GM18511 (cell line): ENCODE measurements at regions not wholly inside any gene's neighbourhood (a gene's known extent, or its start where the extent isn't known, plus 50 kb on each side); places are given as distances from the start of the nearest gene placed in this dataset.

Experiments used
- ATAC-seq: cut with Tn5 transposase; IDR thresholded peaks from one replicate; pipeline ENCODE4 v1.9.1; 2021; ENCODE audit warnings: mild to moderate bottlenecking, moderate library complexity; ENCODE audit not compliant: unreplicated experiment

DNA sequence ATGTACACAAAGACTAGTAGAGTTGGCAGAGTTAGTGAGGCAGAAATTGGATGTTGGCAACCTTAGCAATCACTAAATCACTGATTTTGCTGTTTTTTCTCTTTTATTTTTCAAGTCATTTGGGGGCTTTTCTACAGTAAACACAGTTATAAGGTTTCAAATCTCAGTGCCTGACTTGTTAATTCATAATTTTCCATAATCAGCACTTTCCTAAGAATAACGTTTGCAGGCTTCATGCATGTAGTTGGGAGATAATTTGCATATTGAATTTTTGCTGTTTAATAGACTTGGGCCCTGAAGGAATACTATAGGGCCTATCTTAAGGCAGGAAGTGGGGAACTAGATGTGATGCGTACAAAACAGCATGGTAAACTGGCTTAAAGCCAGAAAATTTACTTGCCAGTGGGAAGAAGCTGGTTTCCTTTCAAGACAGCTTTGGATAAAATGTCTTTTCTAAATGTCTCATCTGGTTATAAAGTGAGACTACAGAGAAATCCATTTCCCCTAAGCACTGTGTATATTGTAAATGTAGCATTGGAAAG lies 127.2 kb upstream of the SMIM21 start:
- no peak for ATAC-seq

DNA sequence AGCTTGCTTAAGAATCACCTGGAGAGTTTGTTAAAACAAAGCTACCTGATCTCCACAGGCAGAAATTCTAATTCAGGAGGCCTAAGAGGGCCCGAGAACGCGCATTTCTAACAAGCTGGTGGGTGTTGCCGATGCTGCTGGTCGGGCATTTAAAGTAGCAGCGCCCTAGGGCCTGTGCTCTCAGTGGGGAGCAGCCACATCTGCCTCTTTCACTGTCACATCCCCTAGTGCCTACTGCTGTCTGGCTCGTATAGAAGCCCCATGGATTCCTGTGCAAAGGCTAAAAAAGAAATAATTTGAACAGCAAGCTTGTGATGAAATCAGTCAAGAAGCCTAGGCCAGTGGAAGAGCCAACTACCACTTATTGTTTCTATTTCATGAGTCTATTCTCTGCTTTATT lies 126.7 kb upstream of the SMIM21 start:
- no peak for ATAC-seq

DNA sequence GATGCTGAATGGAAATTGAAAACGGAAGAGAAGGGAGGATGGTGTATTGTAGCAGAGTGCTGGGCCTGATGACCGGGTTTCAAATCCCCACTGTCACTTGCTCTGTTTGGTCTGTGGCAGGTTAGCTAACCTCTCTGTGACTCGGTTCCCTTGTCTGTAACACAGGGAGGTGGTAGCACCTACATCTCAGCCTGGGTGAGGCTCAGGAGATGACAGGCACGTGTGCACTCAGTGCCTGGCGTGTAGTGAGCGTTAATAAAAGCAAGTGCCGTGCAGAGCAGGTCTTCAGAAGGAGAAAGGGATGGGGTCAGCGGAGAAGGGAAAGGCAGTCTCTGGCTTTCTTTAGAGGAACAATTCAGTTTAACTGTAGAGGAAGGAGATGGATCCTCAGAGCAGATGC lies 125.5 kb upstream of the SMIM21 start:
- no peak for ATAC-seq

DNA sequence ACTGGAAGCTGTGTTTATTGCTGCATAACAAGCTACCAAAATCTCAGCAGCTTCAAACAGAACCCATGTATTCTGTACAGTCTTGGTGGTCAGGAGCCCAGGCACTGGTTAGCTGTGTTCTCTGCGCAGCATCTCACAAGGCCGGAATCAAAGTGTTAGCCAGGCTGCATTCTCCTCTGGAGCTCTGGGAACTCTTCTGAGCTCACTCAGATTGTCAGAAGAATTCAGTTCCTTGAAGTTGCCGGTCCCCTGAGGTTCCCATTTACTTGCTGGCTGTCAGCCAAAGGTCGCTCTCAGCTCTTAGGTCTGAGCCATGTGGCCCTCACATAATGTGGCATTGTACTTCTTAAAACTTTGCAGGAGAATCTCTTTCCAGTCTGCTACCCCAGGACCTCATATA lies 123.6 kb upstream of the SMIM21 start:
- ATAC-seq: no peak

DNA sequence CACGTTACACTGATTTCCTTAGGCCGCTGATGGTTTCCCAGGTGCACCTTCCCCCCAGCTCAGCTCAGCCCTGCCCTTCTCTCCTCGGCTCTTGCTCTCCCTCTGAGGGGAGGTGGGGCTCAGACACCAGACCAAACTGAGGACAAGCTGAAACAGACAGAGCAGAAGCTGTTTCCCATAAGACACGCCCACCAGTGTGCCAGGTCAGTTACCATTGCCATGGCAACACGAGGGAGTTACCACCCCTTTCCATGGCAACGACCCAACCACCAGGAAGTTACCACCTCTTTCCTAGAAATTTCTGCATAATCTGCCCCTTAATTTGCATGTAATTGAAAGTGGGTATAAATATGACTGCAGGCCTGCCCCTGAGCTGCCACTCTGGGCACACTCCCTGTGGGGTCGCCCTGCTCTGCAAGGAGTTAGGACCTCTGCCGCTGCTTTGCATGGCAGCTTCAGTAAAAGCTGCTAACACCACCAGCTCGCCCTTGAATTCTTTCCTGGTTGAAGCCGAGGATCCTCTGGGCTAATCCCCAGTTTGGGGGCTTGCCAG lies 120.9 kb upstream of the SMIM21 start:
- ATAC-seq: no peak

DNA sequence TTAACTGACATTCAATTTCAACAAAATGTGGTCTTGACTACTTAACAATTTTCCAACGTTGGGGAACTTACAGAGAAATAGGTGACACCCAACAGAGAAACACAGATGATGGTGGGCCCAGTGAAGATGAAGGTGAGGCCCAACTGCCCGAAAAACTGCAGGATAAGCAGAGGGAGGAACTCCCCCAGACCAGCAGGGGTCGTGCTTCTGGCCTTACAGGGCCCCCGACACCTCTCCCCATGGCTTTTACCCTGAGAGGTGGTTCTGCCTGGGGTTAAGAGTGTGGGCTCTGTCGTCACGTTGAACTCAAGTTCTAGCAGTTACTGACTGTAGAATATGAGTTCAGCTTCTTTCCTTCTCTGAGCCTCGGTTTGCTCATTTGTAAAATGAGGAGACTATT lies 119.5 kb upstream of the SMIM21 start:
- ATAC-seq: no peak

DNA sequence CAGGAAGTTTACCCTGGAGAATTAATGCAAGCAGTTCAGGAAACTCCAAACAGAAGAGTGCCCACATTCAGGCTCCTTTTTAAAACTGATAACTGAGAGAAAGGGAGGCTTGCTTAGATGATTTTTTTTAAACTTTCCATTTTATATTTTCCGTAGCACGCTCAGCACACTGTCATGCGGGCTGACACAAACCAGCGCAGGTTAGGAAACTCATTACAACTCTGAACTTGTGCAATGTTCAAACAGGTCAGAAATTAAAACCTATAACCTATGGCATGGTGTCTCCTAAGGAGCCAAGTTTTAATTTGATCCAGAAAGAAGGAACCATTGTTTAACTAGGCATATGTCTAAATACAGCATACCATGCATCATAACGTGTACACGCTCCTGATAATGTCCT lies 117.7 kb upstream of the SMIM21 start:
- ATAC-seq: no peak

DNA sequence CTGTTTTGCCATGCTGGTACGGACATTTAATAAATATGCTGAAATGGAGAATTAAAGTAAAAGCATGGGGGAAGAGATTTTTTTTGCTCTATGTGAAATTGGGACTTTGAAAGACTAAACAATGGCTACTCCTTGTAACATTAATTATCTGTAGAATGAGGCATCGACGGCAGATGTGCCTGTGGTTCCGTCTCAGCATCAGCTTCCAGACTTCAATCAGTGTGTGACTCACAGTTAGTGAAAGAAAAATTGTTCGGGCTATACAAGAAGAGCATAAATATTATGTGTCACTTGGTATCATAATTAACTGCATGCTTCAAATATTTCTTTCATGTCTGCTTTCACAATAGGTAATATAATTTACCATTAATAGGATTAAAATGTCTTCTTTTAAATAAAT lies 117.0 kb upstream of the SMIM21 start:
- no peak for ATAC-seq

DNA sequence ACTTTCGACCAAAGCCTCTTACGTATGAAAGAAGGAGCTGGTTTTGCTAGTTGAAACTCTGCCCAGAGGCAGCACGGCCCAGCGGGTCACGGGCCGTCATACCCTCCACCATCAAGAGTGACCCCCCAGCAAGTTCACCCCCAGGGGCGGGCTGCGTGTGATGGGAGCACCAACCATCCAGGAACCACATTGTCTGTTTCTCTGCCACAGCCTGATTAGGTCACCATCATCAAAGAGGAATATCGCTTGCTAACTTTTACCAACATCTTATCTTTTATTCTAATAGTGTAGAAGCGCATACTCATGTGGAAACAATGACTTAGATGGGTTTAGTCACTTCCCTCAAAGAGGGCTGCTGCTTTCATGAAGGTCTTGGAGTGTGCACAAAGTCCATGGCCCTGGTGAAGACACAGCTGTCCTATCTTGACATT lies 116.6 kb upstream of the SMIM21 start:
- no peak for ATAC-seq

DNA sequence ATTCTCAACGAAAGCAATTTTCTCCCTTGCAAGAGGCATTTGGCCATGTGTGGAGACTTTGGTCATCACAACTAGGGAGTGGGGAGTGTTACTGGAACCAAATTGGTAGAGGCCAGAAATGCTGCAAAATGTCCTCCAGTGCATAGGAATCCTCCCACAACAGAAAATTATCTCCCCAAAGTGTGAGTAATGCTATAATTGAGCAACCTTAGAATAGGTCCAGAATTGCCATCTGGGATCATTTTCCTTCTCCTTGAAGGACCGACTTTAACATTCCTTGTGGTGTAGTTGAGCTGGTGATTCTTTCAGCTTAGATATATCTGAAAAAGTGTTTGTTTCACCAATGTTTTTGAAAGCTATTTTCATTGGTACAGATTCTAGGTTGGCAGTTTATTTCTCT lies 111.2 kb upstream of the SMIM21 start:
- no peak for ATAC-seq

DNA sequence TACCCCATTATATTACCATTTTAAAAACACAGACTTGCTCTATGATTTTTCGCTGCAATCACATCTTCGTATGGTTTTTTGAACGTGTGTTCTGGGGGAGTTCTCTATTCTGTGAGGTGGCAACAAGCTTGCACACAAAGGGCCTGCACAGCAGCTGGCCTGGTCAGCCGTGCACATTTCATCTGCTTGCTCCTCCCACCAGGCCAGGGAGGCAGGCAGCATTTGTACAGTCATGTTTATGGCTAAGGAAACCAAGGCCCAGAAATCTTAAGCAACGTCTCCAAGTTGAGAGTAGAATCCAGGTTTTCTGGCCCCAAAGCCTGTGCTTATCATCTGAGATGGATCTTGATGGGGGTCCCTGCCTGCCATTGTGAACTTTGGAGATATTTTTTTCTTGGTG lies 106.4 kb upstream of the SMIM21 start:
- ATAC-seq: no peak

DNA sequence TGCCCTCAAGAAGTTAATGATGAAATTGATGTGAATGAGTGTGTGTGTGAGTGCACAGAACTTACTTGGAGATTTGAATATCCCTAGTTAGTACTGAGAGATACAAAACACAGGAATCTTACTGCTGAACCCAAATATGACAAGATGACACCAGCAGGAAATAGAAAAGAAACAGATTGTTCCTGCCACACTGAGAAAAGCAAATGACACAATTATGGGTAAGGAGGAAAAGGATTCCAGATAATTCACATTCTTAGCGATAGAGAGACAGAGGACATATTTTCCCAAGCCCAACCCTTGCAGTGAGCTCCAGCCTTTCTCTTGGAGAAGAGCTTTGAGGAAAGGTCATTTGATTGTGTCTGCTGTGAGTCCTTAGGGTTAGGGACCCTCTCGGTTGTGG lies 105.7 kb upstream of the SMIM21 start:
- ATAC-seq: no peak

DNA sequence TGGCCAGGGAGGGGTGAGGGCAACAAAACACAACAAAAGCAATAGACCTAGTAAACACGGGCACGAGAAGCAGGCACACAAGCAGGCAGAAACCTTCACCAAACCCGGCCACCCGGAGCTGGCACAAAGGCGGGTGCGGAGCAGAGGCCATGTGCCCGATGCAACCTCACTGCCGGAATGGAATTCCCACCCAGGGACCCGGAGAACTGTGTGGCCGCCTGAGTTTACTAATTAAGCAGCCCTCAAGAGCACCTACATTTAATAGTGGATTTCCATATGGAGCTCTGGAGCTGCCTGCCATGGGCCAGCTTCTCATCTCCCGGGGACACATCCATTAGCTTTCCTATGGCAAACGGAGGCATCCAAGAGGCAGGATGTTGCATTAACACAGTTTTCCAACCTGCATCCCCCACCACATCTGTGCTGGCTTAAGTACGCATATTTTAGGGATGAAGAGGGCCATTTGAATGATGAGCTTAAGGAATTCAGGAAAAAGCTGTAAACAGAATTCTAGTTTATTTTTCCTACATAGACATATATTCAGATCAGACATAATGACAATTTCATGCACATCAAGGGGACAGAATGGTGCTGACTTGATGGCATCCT lies 104.5 kb upstream of the SMIM21 start:
- no peak for ATAC-seq

DNA sequence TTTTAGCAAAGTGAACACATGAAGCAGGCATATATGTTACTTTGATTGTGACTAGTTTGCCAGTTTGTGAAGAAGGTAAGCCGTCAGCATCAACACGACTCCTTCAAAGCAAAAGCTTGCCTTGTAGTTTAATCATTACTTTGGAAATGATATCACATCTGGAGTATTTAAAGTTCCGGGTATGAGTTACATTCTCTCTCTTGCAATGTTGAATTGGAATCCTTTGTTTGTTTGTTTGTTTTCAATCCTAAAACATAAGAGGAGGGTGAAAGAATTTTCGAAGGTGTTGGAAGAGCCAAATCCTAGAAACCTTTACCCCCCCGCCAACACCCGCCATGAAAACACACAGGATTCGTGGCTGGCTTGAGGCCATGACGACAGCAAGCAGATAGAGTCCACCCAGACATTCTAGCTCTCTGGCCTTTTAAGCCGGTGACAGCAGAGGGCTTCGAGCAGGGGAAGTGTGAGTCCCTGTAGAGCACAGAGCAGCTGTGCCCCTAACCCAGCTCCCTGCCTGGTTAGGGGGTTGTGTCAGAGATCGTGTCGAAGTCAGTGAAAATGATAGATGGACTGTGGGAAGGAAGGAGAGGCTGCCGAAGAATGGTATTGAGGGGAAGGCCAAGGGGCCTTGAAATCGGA lies 103.8 kb upstream of the SMIM21 start:
- ATAC-seq: no peak

DNA sequence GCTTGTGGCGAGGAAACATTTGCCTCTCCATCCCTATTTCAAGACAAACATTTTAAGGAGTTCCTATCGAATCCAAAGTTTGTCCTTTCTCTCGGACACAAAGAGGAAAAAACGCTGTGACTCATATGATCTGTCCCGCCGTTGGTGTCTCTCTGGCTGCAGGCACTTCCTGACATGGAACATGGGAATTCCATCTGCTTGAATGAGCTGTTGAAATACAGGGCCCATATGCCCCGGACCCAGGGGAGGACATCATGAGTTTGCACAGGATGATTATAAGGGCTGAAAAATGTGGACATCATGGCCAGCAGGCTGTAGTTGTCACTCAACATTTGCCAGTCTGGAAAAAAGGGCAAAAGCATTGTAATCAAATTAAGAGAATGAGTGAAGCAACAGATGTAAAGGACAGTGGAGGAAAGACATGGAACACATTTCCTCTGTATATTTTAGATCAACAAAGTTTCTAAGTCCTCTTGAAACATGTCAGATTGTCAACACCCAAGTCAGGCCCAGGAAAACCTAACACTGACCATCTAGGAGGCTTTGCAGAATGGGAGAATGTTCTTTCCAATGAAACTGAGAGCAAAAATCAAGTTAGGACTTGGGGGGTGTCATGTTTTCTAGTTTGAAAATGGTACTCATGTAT lies 103.2 kb upstream of the SMIM21 start:
- ATAC-seq: no peak

DNA sequence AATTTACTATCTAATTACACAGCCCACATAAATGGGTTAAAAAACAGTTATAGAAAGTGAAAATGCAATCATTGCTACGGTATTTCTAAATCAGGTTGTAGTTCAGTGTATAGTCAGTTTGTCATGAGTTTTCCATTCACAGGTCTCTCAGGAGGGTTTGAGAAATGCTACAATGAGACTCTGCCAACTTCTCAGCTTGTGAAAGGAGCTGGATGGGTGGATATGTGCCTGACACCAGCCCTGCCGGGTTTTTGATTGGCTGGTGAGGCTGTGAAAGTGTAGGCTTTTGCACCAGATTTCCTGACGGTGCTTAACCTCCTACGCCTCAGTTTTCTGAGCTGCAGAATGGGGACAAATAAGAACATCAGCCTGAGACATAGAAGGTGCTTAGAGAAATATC lies 102.6 kb upstream of the SMIM21 start:
- ATAC-seq: no peak

DNA sequence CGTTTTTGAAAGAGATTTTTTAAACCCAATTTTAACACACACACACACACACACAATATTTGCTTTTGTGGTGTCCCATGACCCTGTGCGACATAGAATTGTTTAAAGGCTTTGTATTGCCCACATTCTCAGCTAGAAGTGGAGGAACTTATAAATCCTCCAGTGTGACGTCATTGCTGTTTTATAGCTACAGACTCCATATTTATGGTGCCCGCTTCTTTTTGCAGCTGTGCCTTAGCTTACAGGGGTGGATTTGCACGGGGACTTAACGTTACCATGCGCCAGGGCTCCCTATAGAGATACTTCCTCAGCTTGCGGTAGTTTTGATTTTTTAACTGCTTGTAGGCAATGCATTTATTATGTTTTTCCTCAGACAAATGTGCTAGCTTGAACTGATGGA lies 101.9 kb upstream of the SMIM21 start:
- no peak for ATAC-seq

DNA sequence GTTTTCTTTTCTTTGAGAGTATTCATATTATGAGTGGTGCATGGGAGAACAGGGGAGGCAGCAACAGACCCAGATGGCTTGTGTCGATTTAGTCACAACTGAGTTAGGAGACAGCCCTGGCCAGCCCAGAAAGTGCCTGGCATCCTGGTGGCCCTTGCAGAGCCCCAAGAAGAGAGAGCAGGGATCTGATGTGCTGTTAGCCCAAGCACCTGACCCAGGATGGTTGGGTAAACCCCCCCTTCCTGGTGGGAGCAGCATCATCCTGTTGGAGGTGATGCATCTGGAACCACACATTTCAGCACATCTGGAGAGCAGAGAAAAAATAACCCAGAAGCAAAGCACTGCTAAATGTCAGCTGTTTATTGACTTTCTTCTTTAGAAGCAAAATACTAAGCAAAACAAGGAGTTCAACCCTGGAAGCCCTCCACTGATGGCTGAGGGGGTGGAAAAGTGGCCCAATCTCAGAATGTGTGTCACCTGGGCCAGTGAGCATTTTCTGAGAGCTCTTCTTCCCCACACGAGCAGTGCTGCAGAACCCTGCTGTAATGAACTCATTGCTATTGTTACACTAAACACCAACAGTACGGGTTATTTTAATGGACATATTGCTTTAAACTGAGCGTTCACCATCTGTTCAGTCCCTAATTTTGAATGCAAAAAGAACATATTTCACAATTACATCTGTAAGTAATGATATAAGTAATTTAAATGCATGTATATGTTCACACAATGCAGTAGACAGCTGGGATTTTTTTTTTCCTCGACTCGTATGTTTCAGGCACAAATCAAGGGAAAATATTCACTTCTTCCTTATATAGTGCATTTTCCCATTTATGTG lies 100.6 kb upstream of the SMIM21 start:
- no peak for ATAC-seq

DNA sequence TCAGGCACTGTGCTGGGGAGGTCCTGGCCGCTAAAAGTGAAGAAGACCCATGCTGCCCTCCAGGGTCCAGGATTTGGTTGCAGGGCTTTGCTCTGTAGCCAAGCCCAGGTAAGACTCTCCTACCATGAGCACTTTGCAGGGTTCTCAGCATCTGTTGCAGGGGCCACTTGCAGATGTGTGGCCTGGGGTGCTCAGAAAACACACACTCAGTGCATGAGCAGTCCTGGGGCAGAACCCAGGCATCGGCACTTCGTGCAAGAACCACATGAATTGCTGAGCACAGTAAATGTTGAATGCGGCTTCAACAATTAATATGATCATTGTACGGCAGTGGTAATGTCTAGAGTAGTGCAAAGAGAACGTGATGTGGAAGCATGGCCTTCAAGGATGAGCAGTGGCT lies 98.5 kb upstream of the SMIM21 start:
- ATAC-seq: no peak

DNA sequence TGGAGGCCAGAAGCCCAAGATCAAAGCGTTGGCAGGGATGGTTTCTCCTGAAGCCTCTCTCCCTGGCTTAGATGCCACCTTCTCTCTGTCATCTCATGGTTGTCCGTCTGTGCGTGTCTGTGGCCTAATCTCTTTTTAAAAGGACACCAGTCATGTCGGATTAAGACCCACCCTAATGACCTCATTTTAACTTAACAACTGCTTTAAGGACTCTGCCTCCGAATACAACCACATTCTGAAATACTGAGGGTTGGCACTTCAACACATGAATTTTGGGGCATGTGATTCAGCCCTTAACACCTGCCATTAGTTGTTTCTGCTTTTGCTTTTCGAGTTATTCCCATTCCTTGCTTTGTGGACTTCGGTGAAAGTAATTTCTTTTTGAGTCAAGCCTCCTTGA lies 97.8 kb upstream of the SMIM21 start:
- no peak for ATAC-seq

DNA sequence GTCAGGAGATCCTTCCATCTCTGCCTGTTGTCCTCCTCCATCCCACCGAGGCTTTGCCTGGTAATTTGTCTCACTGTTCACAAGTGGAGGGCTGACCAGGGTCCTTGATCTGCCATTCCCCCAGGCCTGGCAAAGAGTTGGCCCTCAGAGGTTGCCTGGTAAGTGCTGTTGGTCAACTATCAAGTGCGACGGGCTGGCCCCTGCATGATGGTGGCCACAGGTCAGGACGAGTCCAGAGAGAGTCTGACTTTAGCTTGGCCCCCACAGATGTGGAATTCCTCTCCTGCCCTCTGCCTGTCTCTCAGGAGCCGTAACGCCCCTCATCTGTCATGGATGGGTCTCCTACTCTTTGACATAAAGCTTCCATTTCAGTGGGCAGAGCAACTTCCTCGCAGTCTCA lies 97.3 kb upstream of the SMIM21 start:
- no peak for ATAC-seq
